ENCODE measurements at regions not wholly inside any gene's neighbourhood (a gene's known extent, or its start where the extent isn't known, plus 50 kb on each side); places are given as distances from the start of the nearest gene placed in this dataset.

DNA sequence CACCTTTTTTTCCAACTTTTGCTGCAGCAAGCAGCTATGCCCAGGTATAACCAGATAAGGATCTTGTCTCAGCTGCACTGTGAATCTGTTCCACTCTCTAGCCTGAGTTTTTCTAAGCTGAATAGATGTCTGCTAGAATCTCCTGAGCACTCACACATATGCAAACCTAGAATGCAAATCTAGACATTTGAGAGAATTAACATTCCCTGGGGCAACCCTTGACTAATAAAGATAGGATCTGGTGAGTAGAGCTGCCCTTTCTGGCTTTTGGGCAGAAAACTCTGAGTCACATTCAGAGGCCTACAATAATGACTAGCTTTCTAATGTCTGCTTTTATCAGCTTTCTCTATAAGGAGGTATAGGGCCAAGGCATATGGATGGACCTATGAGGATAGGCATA lies 61.4 kb upstream of the BARHL2 start:
- no peak for DNase-seq

DNA sequence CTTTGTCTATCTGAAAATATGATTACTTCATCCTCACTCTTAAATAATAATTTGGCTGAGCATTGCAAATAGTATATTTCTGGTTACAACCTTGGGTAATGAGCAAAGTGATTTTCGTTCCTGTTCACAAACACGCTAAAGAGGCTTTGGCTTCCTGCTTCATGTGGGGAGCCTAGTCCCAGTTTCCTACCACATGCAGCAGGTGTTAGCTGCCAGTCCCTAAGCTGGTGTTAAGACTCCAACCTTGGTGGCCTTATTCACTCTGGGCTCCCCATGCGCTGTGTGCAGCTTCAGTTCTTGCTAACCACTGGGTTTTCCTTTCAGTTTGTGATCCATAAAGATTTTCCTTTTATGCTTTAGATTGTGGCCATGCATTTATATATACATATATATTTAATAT lies 56.7 kb upstream of the BARHL2 start:
- DNase-seq: no peak

DNA sequence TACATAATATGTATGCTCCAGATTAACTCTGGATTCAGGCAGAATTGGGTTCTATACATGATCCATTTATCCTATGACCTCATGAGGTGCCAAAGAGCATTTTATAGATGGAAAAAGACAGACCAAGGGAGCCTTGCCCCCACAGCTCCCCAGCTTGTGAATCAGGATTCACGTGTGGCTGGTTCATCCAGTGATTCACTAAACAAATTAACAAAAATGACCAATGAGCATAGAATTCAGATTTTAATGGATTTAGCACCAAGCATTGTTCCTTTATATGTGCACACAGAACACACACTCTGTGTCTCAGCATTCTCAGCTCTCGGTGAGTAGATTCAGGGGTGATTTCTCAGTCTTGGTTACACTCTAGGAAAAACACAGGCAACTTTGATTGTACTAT lies 51.7 kb upstream of the BARHL2 start:
- no peak for DNase-seq

DNA sequence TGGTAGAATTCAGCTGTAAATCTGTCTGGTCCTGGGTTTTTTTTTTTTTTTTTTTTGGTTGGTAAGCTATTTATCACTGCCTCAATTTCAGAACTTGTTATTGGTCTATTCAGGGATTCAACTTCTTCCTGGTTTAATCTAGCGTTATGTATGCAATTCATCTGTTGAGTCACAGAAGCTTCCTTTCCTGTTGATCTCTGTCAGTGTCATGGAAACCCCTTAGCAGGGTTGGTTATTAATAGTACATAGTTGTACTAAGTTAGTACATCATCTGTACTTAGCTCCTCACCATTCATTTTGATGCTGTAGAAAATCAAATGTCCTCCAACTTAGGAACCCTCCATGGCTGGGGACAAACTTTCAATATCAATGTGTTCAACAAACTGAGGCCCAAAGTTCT lies 51.0 kb upstream of the BARHL2 start:
- DNase-seq: no peak
